ENCODE measurements at regions not wholly inside any gene's neighbourhood (a gene's known extent, or its start where the extent isn't known, plus 50 kb on each side); places are given as distances from the start of the nearest gene placed in this dataset.
A peak's percentile ranks its signal among the peaks of the same experiment; 100 is the strongest.

- ATAC-seq (no peak), DNase-seq (no peak)
- intact Hi-C loops (cut with micrococcal nuclease) = no loop called here
These were observed 114.9 kb downstream of the PCDH7 start for GRCh38 chr4:30835044-30835443.

- intact Hi-C loops (cut with micrococcal nuclease) = no loop called here
- ATAC-seq (no peak), DNase-seq (no peak)
These were observed 116.1 kb downstream of the PCDH7 start for GRCh38 chr4:30836231-30836630.

- ATAC-seq = peak; percentile 84
- intact Hi-C loops (cut with micrococcal nuclease) = no loop called here
- DNase-seq = no peak
These were observed 117.0 kb downstream of the PCDH7 start for GRCh38 chr4:30837131-30837539.

GRCh38 chr4:30837861-30838260 is 117.7 kb downstream of the PCDH7 start:
- ATAC-seq (no peak), DNase-seq (no peak)
- intact Hi-C loops (cut with micrococcal nuclease) = no loop called here

GRCh38 chr4:30838331-30838730 is 118.2 kb downstream of the PCDH7 start:
- intact Hi-C loops (cut with micrococcal nuclease) = no loop called here

GRCh38 chr4:30839583-30840520 is 119.7 kb downstream of the PCDH7 start:
- DNase-seq = no peak

More at GRCh38 chr4:30838331-30838730, 118.2 kb downstream of the PCDH7 start:
- no peak for ATAC-seq
- DNase-seq = no peak

GRCh38 chr4:30840571-30840970 is 120.4 kb downstream of the PCDH7 start:
- DNase-seq = no peak
- ATAC-seq = no peak
- intact Hi-C loops (cut with micrococcal nuclease) = no loop called here

More at GRCh38 chr4:30839583-30840520, 119.7 kb downstream of the PCDH7 start:
- peak; percentile 52 for ATAC-seq
- intact Hi-C loops (cut with micrococcal nuclease) = no loop called here

GRCh38 chr4:30842142-30842541 is 122.0 kb downstream of the PCDH7 start:
- no peak for ATAC-seq
- intact Hi-C loops (cut with micrococcal nuclease) = no loop called here
- DNase-seq = no peak

- intact Hi-C loops (cut with micrococcal nuclease) = no loop called here
- DNase-seq (no peak), ATAC-seq (no peak)
These were observed 122.5 kb downstream of the PCDH7 start for GRCh38 chr4:30842689-30843088.

GRCh38 chr4:30844861-30845582 is 124.9 kb downstream of the PCDH7 start:
- no peak for ATAC-seq
- intact Hi-C loops (cut with micrococcal nuclease) = no loop called here

GRCh38 chr4:30847167-30847566 is 127.0 kb downstream of the PCDH7 start:
- DNase-seq (no peak), ATAC-seq (peak; percentile 19)
- intact Hi-C loops (cut with micrococcal nuclease) = no loop called here

More at GRCh38 chr4:30844861-30845582, 124.9 kb downstream of the PCDH7 start:
- no peak for DNase-seq

- DNase-seq (no peak), ATAC-seq (no peak)
- intact Hi-C loops (cut with micrococcal nuclease) = no loop called here
These were observed 127.8 kb downstream of the PCDH7 start for GRCh38 chr4:30847958-30848357.

- DNase-seq = no peak
- intact Hi-C loops (cut with micrococcal nuclease) = no loop called here
- ATAC-seq = no peak
These were observed 134.4 kb downstream of the PCDH7 start for GRCh38 chr4:30854531-30854930.

- no peak for DNase-seq
- no peak for ATAC-seq
- intact Hi-C loops (cut with micrococcal nuclease) = no loop called here
These were observed 135.1 kb downstream of the PCDH7 start for GRCh38 chr4:30855232-30855631.

- ATAC-seq (no peak), DNase-seq (no peak)
- intact Hi-C loops (cut with micrococcal nuclease) = no loop called here
These were observed 136.8 kb downstream of the PCDH7 start for GRCh38 chr4:30856795-30857564.

GRCh38 chr4:30860978-30861377 is 140.8 kb downstream of the PCDH7 start:
- ATAC-seq = no peak
- no peak for DNase-seq
- intact Hi-C loops (cut with micrococcal nuclease) = no loop called here

- intact Hi-C loops (cut with micrococcal nuclease) = no loop called here
These were observed 142.0 kb downstream of the PCDH7 start for GRCh38 chr4:30862196-30862595.

GRCh38 chr4:30863021-30863420 is 142.9 kb downstream of the PCDH7 start:
- no peak for ATAC-seq
- intact Hi-C loops (cut with micrococcal nuclease) = no loop called here
- DNase-seq = no peak

More at GRCh38 chr4:30862196-30862595, 142.0 kb downstream of the PCDH7 start:
- ATAC-seq (no peak), DNase-seq (no peak)

GRCh38 chr4:30865691-30866090 is 145.5 kb downstream of the PCDH7 start:
- DNase-seq (no peak), ATAC-seq (no peak)
- intact Hi-C loops (cut with micrococcal nuclease) = no loop called here

GRCh38 chr4:30866346-30866745 is 146.2 kb downstream of the PCDH7 start:
- intact Hi-C loops (cut with micrococcal nuclease) = no loop called here

More at GRCh38 chr4:30866346-30866745, 146.2 kb downstream of the PCDH7 start:
- DNase-seq (no peak), ATAC-seq (no peak)

Measured in left ventricle myocardium superior (tissue), 1 donor.